ENCODE measurements at regions not wholly inside any gene's neighbourhood (a gene's known extent, or its start where the extent isn't known, plus 50 kb on each side); places are given as distances from the start of the nearest gene placed in this dataset.

GRCh38 chr6:90895299-90896074, 308.6 kb upstream of the MAP3K7 start:
- TF ChIP-seq, protein P1, sequence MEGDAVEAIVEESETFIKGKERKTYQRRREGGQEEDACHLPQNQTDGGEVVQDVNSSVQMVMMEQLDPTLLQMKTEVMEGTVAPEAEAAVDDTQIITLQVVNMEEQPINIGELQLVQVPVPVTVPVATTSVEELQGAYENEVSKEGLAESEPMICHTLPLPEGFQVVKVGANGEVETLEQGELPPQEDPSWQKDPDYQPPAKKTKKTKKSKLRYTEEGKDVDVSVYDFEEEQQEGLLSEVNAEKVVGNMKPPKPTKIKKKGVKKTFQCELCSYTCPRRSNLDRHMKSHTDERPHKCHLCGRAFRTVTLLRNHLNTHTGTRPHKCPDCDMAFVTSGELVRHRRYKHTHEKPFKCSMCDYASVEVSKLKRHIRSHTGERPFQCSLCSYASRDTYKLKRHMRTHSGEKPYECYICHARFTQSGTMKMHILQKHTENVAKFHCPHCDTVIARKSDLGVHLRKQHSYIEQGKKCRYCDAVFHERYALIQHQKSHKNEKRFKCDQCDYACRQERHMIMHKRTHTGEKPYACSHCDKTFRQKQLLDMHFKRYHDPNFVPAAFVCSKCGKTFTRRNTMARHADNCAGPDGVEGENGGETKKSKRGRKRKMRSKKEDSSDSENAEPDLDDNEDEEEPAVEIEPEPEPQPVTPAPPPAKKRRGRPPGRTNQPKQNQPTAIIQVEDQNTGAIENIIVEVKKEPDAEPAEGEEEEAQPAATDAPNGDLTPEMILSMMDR (IDR thresholded peaks at IDR 0.05) = no peak
- TF ChIP-seq POLR2A (IDR thresholded peaks at IDR 0.05) = no peak
- 55 to 62% methylated on average over 9 of the region's 9 CpGs for WGBS, 2 donors
- H3K4me3 ChIP-seq (ENCODE audit: low read depth, poor library complexity, severe bottlenecking) = no peak overlapping the region
- no peak for DNase-seq (ENCODE audit: low spot score in 2 of 2)
- intact Hi-C loops (cut with DNase I; ENCODE audit: low total_unique reads) = no loop called here

GRCh38 chr6:90894285-90895130, 307.6 kb upstream of the MAP3K7 start:
- no peak overlapping the region for H3K4me3 ChIP-seq (ENCODE audit: low read depth, poor library complexity, severe bottlenecking)
- intact Hi-C loops (cut with DNase I; ENCODE audit: low total_unique reads) = no loop called here
- no peak for TF ChIP-seq POLR2A (IDR thresholded peaks at IDR 0.05)
- TF ChIP-seq, protein P1 (IDR thresholded peaks at IDR 0.05) = no peak
- 53 to 54% methylated on average over 9 of the region's 9 CpGs for WGBS, 2 donors
- no peak for DNase-seq (ENCODE audit: low spot score in 2 of 2)

- intact Hi-C loops (cut with DNase I; ENCODE audit: low total_unique reads) = no loop called here
- WGBS, 2 donors = 64 to 68% methylated on average over 4 of the region's 4 CpGs
- no peak overlapping the region for H3K4me3 ChIP-seq (ENCODE audit: low read depth, poor library complexity, severe bottlenecking)
- no peak for TF ChIP-seq POLR2A (IDR thresholded peaks at IDR 0.05)
- TF ChIP-seq, protein P1 (IDR thresholded peaks at IDR 0.05) = no peak
- DNase-seq (ENCODE audit: low spot score in 2 of 2) = no peak
These were observed 306.5 kb upstream of the MAP3K7 start for GRCh38 chr6:90893400-90893799.

GRCh38 chr6:90892271-90892670, 305.4 kb upstream of the MAP3K7 start:
- intact Hi-C loops (cut with DNase I; ENCODE audit: low total_unique reads) = no loop called here
- no peak overlapping the region for H3K4me3 ChIP-seq (ENCODE audit: low read depth, poor library complexity, severe bottlenecking)
- DNase-seq (ENCODE audit: low spot score in 2 of 2) = no peak
- WGBS, 2 donors = 37% methylated on average over 3 of the region's 3 CpGs
- TF ChIP-seq, protein P1 (IDR thresholded peaks at IDR 0.05) = no peak
- no peak for TF ChIP-seq POLR2A (IDR thresholded peaks at IDR 0.05)

DNA sequence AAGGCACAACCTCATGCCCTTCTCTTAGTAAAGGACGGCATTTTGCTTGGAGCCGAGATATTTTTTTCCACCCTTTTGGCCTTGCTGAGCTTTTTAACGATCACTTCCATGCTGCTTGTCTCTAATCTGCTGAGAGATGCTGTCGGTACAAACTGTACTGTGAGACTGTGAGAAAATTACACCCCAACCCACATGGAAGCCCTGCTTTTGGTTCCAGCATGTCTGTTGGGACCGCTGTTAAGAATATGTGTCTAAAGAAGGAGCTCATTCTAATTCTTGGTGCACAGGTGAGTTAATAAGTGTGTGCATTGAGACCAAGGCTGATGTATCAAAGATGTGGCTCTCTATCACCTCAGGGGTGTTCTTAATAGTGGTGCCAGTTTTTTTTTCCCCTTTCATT, 304.5 kb upstream of the MAP3K7 start:
- no peak overlapping the region for H3K4me3 ChIP-seq (ENCODE audit: low read depth, poor library complexity, severe bottlenecking)
- intact Hi-C loops (cut with DNase I; ENCODE audit: low total_unique reads) = no loop called here
- DNase-seq (ENCODE audit: low spot score in 2 of 2) = no peak
- WGBS, 2 donors = 78 to 80% methylated on average over 5 of the region's 5 CpGs
- no peak for TF ChIP-seq POLR2A (IDR thresholded peaks at IDR 0.05)
- TF ChIP-seq, protein P1 (IDR thresholded peaks at IDR 0.05) = no peak
